H54 (cell line): ENCODE measurements at regions not wholly inside any gene's neighbourhood (a gene's known extent, or its start where the extent isn't known, plus 50 kb on each side); places are given as distances from the start of the nearest gene placed in this dataset.

Experiments
- DNase-seq: peaks from one replicate; pipeline ENCODE4 v3.0.0; 2011; ENCODE audit warnings: low spot score, mixed read lengths; ENCODE audit not compliant: insufficient read length
- FAIRE-seq: peaks from 3 replicates; lab custom pipeline; 2011; peaks lifted over from hg19 to GRCh38; lab: Jason Lieb, UNC
- POLR2A ChIP-seq: IDR thresholded peaks from 2 replicates; pipeline ENCODE4 v1.6.1; 2011; ENCODE audit warnings: low read depth, mild to moderate bottlenecking, low read length

- DNase-seq (no peak), FAIRE-seq (no peak)
- TF ChIP-seq POLR2A = no peak
Observed at GRCh38 chr6:122330315-122330714, 69.1 kb upstream of the HSF2 start.

- TF ChIP-seq POLR2A = no peak
- no peak for DNase-seq
Observed at GRCh38 chr6:122337645-122338044, 61.8 kb upstream of the HSF2 start.

GRCh38 chr6:122339661-122340060 lies 59.8 kb upstream of the HSF2 start:
- DNase-seq (no peak), FAIRE-seq (no peak)
- no peak for TF ChIP-seq POLR2A

More at GRCh38 chr6:122337645-122338044, 61.8 kb upstream of the HSF2 start:
- no peak for FAIRE-seq

GRCh38 chr6:122347280-122347679 lies 52.2 kb upstream of the HSF2 start:
- FAIRE-seq = no peak
- no peak for TF ChIP-seq POLR2A
- no peak for DNase-seq

- no peak for TF ChIP-seq POLR2A
- DNase-seq = no peak
- no peak for FAIRE-seq
Observed at GRCh38 chr6:122347751-122348150, 51.7 kb upstream of the HSF2 start.
